ENCODE measurements at regions not wholly inside any gene's neighbourhood (a gene's known extent, or its start where the extent isn't known, plus 50 kb on each side); places are given as distances from the start of the nearest gene placed in this dataset.

DNA sequence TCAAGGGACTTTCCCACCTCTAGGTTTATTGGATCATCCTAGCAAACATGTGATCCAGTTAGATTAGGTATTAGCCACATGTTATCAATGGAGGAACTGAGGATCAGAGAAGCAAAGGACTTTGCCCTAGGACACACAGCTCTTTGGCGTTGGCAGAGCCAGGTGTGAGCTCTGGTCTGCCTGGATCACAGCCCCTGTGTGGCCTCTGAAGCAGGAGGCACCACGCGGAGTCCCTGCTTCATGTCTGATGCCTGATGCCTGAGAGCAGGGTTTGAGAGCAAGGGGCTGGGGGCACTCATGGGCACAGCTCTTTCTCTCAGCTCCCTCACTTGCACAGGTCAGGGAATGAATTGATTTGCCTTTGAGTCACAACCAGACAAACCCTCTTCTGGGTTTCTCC is 64.7 kb upstream of the CTBP2 start:
- Histone ChIP-seq H4K20me1 (ENCODE audit: control insufficient read depth, extremely low read depth, insufficient read depth, low read length) (no peaks in the 10 kb centered on the region), H3K9ac (ENCODE audit: control insufficient read depth, extremely low read depth, insufficient read depth, low read length) (no peak overlapping the region), H3K4me3 (ENCODE audit: control insufficient read depth in 2 of 3, extremely low read depth in 1 of 3, insufficient read depth in 2 of 3, low read depth in 1 of 3, low read length in 3 of 3) (no peak overlapping the region), H3K27ac (ENCODE audit: control insufficient read depth, insufficient read depth, low read length) (no peak overlapping the region), H2AFZ (ENCODE audit: control insufficient read depth, low read length) (no peak overlapping the region), H3K9me3 (ENCODE audit: control insufficient read depth, low read depth, low read length) (no peaks in the 10 kb centered on the region), H3K27me3 (ENCODE audit: control insufficient read depth, extremely low read depth, insufficient read depth, low read length) (peaks cover 4% of the 10 kb centered on the region), H3K4me2 (ENCODE audit: control insufficient read depth, extremely low read depth, insufficient read depth, low read depth, low read length) (no peak overlapping the region), H3K4me1 (ENCODE audit: control insufficient read depth, extremely low read depth, insufficient read depth, low read length) (peaks cover 7% of the 10 kb centered on the region), H3K36me3 (ENCODE audit: control insufficient read depth in 2 of 2, extremely low read depth in 1 of 2, insufficient read depth in 2 of 2, low read length in 2 of 2) (no peaks in the 10 kb centered on the region), H3K9me1 (ENCODE audit: control insufficient read depth, extremely low read depth, insufficient read depth, low read length) (no peaks in the 10 kb centered on the region), H3K79me2 (ENCODE audit: control insufficient read depth, insufficient read depth, low read length) (no peaks in the 10 kb centered on the region)
- no peak for DNase-seq (ENCODE audit: low read depth, low spot score)
- TF ChIP-seq, protein P1, sequence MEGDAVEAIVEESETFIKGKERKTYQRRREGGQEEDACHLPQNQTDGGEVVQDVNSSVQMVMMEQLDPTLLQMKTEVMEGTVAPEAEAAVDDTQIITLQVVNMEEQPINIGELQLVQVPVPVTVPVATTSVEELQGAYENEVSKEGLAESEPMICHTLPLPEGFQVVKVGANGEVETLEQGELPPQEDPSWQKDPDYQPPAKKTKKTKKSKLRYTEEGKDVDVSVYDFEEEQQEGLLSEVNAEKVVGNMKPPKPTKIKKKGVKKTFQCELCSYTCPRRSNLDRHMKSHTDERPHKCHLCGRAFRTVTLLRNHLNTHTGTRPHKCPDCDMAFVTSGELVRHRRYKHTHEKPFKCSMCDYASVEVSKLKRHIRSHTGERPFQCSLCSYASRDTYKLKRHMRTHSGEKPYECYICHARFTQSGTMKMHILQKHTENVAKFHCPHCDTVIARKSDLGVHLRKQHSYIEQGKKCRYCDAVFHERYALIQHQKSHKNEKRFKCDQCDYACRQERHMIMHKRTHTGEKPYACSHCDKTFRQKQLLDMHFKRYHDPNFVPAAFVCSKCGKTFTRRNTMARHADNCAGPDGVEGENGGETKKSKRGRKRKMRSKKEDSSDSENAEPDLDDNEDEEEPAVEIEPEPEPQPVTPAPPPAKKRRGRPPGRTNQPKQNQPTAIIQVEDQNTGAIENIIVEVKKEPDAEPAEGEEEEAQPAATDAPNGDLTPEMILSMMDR (optimal IDR thresholded peaks at IDR 0.05 in 1 of 3, IDR thresholded peaks at IDR 0.05 in 1 of 3, conservative IDR thresholded peaks at IDR 0.05 in 1 of 3; ENCODE audit: extremely low read depth in 1 of 3, insufficient read depth in 2 of 3, low read length in 3 of 3), result no peak
- TF ChIP-seq EZH2 (IDR thresholded peaks at IDR 0.05; ENCODE audit: low read length), result no peak
- FAIRE-seq, result no peak
- dilution Hi-C loops (cut with MboI; ENCODE audit: extremely low pct_ligation_motif_present, low sequenced_read_pairs), result no loop called here

DNA sequence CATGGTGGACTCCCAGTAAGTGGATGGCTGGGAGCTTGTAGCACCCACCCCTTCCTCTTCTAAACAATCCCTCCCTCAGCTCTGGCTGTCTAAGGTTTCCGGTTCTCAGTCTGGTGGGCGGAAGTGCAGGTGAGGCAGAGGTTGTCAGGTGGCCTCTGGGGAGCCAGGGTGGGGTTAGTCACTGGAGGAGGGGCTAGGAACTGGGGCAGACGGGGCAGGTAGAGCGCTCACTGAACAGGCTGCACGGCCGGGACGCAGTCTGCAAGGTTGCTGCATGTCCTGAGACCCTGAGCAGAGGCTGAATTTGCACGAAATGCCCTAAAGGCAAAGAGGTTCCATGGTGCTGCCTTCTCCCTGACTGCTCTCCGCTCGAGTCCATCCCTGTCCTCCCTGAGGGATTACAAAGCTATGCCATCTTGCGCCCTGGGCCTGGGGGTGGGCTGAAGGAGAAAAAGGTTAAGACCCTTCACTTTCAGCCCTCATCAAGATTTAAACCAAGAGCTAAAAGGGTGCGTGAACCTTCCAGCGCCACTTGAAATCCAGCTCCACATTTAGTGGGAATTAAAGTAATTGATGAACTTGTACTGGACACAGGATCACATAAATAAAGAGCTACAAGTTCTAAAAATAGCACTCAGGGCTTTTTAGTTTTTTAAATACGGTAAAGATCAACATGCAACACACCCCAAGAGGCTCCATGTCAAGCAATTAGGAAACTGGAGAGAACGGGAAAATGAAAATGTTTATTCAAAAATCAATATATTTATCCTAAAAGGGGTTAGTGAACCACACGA is 62.3 kb upstream of the CTBP2 start:
- Histone ChIP-seq H3K79me2 (ENCODE audit: control insufficient read depth, insufficient read depth, low read length) (no peaks in the 10 kb centered on the region), H3K27ac (ENCODE audit: control insufficient read depth, insufficient read depth, low read length) (no peak overlapping the region), H3K9me1 (ENCODE audit: control insufficient read depth, extremely low read depth, insufficient read depth, low read length) (no peaks in the 10 kb centered on the region), H3K9ac (ENCODE audit: control insufficient read depth, extremely low read depth, insufficient read depth, low read length) (no peak overlapping the region), H3K4me3 (ENCODE audit: control insufficient read depth in 2 of 3, extremely low read depth in 1 of 3, insufficient read depth in 2 of 3, low read depth in 1 of 3, low read length in 3 of 3) (no peak overlapping the region), H3K27me3 (ENCODE audit: control insufficient read depth, extremely low read depth, insufficient read depth, low read length) (peaks cover 4% of the 10 kb centered on the region), H4K20me1 (ENCODE audit: control insufficient read depth, extremely low read depth, insufficient read depth, low read length) (no peaks in the 10 kb centered on the region), H3K4me1 (ENCODE audit: control insufficient read depth, extremely low read depth, insufficient read depth, low read length) (peaks cover 6% of the 10 kb centered on the region), H3K9me3 (ENCODE audit: control insufficient read depth, low read depth, low read length) (no peaks in the 10 kb centered on the region), H3K4me2 (ENCODE audit: control insufficient read depth, extremely low read depth, insufficient read depth, low read depth, low read length) (no peak overlapping the region), H3K36me3 (ENCODE audit: control insufficient read depth in 2 of 2, extremely low read depth in 1 of 2, insufficient read depth in 2 of 2, low read length in 2 of 2) (no peaks in the 10 kb centered on the region), H2AFZ (ENCODE audit: control insufficient read depth, low read length) (no peak overlapping the region)
- dilution Hi-C loops (cut with MboI; ENCODE audit: extremely low pct_ligation_motif_present, low sequenced_read_pairs), result no loop called here
- TF ChIP-seq, protein P1 (optimal IDR thresholded peaks at IDR 0.05 in 1 of 3, IDR thresholded peaks at IDR 0.05 in 1 of 3, conservative IDR thresholded peaks at IDR 0.05 in 1 of 3; ENCODE audit: extremely low read depth in 1 of 3, insufficient read depth in 2 of 3, low read length in 3 of 3), result no peak
- TF ChIP-seq EZH2 (IDR thresholded peaks at IDR 0.05; ENCODE audit: low read length), result no peak
- FAIRE-seq (no peak), DNase-seq (ENCODE audit: low read depth, low spot score) (no peak)

Measured in keratinocyte (primary cell).